TTC549 (cell line): ENCODE measurements at regions not wholly inside any gene's neighbourhood (a gene's known extent, or its start where the extent isn't known, plus 50 kb on each side); places are given as distances from the start of the nearest gene placed in this dataset.

Experiments used
- FAIRE-seq: peaks from 2 replicates; lab custom pipeline; 2012; peaks lifted over from hg19 to GRCh38; lab: Jason Lieb, UNC

DNA sequence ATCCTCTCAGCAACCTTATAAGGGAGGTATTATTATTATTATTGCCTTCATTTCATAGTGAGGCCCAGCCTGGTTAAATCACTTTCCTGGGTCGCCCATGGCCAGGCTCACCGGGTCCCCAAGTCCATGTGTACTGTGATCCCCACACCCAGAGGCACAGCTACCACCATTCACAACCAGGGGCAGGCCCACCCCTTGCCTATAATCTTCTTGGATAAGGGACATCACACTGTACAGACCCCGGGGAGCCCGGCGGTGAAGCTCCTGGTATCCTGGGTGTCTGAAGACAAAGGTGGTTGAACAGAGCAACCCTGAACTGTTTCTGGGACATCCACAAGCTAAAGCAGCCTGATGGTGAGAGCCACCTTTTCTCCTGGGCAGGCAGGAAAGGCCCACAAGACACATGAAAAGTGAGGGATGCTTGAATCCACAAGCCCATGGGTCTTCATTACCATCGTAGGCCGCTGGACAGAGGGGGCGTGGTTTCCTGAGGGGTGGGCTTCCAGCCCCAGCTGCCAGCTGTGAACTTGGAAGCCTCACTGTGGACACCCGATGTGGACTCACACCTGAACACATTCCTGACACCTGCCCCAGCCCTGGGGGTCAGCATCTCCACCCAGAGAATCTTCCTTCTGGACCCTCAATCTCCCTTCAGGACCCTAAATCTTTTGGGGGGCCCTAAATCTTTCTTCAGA, 185.5 kb upstream of the PMEPA1 start:
- no peak for FAIRE-seq

DNA sequence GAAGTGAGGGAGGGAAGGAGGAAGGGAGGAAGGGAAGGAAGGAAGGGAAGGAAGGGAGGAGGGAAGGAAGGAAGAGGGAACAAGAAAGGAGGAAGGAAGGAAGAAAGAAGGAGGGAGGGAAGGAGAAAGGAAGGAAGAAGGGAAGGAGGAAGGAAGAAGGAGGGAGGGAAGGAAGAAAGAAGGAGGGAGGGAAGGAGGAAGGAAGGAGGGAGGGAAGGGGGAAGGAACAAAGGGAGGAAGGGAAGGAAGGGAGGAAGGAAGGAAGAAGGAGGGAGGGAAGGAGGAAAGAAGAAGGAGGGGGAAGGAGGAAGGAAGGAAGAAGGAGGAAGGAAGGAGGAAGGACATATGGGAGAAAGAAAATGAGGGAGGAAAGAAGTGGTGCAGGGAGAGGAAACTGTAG, 184.7 kb upstream of the PMEPA1 start:
- FAIRE-seq: no peak

DNA sequence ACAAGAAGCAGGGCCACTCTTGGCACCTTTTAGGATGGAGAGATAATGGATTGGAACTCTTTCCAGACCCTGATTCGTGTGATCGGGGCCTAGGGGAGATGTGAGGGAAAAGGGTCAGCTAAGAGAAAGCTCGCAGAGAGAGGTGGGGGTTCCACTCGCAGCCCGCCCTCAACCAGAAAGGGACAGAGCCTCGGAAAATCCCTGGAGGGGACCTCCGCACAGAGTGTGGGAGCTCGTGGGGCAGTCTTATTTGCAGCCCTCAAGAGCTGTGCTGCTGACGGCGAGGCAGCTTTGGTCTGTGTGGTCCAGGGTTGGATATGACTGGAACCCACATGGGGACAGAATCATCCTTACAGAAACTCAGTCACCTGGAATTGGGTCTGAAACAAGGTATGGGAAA, 184.3 kb upstream of the PMEPA1 start:
- FAIRE-seq: no peak

DNA sequence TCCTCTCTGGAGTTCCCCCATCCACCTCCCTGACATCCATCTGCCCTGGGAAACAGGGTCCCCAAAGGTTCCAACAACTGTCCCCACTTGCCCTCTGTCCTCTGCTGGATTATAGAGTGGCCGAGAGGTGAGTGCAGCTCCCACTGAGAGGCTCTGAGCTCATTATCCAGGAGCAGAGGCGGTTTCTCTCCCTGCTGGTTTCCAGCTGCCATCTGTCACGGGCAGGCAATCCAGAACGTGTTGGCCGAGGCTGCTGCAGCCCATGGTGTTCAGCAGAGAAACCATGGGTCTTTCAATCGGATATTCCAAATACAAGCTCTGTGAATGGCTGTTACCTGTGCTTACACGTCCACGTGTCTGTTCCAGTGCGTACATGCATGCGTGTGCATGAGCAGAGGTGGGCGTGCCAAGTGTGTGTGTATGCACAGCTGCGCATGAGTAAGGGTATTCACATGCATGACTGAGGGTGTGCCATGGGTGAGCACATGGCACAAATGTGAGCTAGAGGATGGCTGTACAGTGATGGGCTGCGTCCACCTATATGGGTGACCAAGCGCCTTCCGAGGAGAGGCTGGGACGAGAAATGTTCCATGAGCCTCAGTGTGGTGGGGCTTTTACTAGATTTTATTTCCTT, 183.7 kb upstream of the PMEPA1 start:
- FAIRE-seq: no peak

DNA sequence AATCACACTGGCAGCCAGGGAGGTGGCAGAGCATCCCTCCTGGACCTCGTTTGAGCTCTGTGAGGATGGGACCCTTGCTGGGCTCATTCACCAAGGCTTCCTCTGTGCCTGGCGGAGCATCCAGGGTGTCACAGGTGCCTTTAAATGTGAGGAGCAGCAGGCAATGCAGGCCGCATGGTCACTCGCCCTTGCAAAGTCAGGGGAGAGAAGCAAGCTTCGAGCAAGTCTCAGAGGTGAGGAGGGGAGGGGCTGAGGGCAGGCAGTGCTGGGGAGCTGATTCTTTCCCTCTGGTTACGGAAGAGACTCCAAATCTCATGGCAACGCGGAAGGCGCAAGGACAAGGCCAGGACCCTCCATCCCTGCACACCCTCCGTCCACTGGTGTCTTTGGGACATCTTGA, 182.7 kb upstream of the PMEPA1 start:
- no peak for FAIRE-seq

DNA sequence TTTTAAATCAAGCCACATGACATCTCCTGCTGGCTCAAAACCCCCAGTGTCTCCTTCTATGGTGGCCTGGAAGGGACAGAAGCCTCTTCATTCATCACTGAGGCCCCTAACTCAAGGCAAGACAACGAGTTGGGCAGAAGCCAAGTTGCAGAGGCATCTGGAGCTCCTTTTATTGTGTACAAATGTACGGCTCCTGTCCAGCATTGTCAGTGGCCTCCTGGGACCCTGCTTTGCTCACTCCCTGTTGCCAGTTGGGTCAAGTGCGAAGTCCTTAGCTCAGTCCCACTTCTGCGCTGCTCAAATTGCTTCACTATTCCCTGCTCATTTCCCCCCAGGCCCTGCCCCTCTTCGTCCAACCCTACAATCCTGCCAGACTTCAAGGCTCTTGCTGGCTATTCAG, 181.2 kb upstream of the PMEPA1 start:
- no peak for FAIRE-seq

DNA sequence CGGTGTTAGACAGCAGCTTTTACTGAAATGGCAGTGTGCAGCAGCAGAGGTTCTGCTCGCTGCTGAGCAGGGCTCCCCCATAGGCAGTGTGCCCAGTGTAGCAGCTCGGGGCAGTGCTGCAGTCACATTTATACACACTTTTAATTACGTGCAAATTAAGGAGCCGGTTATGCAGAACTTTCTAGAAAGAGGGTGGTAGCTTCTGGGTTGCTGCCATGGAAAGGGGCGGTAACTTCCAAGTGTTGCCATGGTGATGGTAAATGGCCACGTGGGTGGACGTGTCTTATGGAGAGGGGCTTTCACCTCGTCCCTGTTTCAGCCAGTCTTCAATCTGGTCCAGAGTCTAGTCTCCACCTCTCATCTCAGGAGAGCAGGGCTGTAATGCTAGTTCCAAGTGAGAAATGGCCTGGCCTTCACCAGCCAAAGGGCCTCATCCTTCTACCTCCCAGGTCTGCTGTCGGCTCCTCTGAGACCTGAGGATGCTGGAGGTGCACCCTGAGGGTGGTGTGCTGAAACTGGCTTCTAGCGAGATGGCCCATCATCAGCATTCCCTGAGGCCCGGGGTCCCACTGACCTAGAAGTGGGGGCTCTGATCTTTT, 180.5 kb upstream of the PMEPA1 start:
- no peak for FAIRE-seq

DNA sequence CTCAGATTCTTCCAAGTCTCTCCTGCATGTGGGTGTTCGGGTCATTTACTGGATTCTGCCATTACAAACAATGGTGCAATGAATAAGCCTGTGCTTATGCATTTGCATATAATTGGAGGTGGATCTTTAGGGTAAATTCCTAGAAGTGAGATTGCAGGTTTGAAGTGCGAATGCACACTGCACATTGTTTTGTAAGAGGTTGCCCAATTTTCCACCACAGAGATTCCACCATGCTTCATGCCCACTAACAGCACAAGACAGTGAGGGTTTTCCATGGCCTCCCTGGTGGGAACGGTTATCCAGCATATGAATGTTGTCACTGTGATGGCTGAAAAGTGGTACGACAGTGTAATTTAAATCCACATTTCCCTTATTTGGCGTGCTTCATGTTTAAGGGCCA, 178.8 kb upstream of the PMEPA1 start:
- no peak for FAIRE-seq

DNA sequence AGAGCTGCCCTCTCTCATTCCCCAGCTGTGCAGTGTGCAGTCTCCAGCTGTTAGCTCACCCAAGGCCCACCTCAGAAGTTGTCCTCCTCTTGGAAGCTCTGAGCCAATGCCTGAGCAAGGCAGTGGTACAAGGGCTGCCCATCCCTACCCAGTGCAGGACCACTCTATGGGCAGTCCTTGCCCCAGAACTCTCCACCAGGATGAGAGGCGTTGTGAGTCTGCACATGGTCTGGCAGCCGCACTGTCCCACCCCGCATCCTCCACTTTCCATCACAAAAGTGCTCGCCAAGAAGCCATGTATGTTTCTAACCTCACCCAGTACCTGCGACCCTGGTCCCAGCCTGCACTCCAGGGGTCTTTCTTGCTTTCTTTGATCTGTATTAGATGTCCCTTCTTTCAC, 175.1 kb upstream of the PMEPA1 start:
- FAIRE-seq: no peak

DNA sequence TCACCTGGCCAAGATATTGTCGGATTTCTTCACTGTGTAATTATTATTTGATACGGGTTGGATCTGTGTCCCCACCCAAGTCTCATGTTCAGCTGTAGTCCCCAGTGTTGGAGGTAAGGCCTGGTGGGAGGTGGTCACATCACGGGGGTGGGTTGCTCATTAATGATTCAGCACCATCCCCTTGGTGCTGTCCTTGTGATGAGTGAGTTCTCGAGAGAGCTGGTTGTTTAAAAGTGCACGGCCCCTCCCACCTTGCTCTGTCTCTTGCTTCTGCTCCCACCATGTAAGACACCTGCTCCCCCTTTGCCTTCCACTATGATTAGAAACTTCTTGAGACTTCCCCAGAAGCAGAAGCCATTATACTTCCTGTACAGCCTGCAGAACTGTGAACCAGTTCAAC, 173.9 kb upstream of the PMEPA1 start:
- FAIRE-seq: no peak

DNA sequence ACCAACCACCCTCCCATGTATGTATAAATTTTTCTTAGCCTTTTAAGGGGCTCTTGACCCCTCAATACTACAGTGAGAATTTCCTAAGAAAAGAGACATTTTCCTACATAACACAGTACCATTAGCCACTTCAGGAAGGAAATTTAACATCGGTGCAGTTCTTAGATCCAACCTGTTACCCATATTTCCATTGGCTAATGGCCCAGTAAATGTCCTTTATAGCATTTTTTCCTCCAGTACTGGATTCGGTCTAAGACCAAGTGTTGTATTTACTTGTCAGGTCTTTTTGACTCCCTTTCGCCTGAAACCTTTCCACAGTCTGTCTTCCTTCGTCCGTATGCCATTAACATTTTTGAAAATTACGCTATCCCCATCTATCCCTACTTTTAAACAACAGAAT, 173.4 kb upstream of the PMEPA1 start:
- no peak for FAIRE-seq

DNA sequence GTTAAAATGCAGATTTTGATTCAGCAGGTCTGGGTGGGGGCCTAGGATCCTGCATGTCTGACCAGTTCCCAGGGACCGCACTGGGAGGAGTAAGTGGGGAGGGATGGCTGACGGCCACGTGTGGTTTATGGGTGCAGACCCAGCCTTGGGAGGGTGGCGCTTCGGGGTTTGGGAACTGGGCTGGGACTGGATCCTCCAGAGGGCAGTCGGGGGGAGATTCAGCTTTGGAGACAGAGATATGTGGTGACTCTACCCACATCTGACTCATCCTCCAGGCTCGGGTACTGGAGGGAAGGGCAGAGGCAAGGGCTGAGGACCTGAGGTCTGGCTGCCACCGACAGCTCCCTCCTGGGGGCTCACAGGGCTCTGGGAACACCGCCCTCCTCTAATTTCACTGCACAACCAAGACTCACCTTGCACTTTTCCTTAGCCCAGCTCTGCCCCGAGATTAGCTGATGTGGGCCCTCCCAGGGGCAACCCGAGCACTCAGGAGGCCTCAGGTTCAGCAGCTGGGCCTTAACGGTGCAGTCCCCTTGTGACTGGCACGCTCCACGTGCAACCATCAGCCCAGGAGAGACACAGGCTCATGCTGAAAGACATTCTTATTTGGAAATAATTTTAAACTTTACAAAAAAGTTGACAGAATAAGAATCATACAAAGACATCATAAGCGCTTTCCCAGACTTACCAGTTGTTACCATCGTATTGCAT, 172.8 kb upstream of the PMEPA1 start:
- no peak for FAIRE-seq

DNA sequence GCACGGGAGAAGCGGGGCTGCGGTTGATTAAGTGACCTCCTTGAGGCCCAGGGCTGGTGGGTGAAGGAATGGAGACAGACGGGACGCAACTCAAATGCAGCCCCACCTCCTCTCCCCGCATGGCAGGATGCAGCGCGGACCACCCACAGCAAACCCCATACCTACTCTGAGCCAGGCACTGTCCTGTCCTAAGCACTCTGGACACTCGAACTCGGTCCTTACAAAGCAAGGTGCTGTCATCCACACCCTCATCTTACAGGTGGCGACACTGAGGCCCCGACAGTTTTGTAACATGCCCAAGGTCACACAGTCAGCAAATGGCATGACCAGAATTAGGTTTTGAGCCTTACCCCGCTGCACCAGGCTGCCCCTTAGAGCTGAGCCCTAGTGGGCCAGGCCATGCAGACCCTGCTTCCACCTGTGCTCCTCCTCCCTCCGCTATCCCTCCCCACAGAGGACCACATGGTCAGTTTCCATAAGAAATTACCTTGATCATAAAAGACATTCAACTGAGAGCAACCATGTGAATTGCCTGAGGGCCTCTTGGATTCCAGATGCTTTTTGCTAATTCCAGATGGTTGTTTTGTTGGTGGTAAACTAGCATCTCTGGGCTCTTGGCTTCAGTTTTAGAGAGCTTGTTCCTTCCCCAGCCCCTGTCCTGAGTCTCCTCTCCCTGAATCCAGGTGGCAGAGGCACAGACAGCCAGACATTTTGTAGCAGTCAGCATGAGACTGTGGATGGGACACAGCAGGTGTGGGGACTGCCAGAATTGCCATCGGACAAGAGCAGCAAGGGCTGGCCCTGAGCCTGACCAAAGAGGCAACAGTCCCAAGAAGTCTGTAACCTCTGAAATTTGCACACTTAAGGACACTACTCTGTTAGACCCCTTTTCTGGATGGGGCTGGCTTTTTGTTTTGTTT, 171.9 kb upstream of the PMEPA1 start:
- no peak for FAIRE-seq

DNA sequence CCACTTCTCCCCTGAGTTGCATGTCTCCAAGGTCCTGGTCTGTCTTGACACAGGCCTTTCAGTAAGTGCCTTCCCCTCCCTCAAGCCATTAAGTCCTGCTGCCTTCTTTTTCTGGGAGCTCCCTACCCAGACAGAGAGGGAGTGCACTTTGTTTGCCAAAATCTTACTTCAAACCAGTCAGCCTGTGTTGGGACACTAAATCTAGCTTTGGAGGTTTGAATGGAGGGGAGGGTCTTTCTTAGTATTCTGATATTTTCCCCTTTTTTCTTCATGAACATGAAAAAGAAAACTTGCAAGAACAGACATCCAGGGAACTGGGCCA, 170.7 kb upstream of the PMEPA1 start:
- no peak for FAIRE-seq

DNA sequence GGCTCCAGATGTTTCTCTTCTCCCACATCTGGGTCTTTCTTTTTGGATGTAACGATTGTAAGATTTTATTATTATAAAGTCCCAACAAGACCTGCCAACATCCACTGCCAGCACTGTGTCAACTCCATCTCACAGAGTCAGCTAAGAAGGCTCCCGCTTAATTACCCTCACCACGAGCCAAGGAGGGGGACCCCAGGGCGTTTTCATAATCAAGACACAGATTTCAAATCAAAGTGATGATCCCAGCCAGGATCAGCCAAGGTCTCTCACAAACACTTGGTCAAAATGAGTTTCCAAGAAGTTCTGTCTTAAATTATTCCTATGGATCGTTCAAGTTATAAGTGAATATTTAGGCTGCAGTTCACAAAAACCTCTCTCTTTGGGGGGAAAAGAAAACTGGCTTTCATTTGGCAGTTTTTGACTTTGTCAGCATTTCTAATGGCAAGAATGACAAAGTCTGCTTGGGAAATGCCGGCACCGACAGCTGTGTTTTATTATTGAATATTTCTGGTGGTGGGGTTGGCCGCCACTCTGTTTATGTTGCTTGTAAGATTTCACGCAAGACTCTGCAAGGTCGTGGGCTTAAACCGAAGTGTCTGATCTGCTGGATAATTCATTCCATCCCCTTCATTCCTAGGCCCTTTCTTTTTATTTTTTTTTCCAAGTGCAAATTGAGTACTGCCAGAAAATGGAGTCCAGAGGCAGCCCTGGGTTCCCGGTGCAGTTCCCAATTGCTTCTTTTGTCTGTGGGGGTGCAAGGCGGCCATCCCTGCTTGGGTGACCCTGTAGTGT, 170.2 kb upstream of the PMEPA1 start:
- no peak for FAIRE-seq

DNA sequence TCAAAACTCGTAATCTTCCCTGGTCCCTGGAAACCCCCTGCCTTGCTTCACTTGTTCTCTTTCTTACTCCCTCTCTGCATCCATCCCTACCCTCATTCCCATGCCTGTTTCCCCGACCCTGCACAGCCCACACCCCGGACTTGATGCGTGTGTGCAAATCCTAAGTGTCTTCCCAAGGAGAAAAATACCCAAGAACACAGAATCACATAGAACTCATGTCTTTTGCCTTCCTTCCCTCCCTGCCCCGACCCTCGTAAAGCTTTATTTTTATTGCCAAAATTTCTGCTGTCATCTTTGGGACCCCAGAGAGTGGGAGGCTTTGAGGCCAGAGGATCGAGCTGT, 169.6 kb upstream of the PMEPA1 start:
- FAIRE-seq: no peak

DNA sequence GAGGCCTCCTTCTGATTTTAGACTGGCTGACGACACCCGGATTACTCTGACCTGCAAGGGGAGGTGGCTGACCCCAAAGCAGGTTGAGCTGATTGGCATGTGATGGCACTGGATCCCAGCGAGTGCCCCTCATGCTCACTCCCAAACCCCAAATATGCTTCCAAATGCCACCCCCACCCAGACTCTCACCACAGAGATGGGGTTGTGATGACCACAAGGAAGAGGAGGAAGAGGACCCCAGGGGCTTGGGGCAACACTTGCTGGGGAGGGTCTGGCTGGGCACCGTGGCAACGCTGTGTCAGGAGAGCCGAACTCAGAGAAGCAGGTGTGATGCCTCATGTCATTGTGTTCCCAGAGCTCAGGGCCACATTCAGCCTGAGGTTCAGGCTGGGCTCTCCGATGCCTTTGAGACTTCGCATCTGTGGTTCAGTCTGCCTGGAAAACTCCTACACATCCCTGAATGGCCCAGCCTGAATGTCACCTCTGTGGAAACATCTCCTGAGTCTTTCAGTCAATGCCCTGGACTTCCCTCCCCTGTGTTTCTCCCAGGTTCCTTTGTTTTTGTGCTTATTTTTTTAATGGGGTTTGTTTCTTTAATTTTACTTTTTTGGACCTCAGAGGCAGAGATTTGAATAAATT, 169.1 kb upstream of the PMEPA1 start:
- no peak for FAIRE-seq

DNA sequence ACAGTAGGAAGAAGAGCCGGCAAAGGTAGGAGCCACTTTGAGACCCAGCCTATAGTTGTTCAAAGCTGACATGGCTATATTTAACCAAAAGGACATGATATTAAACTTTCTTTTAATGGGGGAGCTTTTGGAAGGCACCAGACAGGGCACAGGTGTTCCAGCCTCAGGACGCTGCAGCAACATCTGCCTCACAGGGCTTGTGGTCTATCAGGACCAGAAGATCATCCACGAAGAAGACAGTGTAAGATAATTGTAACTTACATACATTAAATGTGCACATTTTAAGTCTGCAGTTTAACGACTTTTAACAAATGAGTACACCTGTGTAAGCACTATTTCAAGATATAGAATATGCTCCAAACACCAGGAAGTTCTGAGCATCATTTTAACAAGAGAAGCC, 168.2 kb upstream of the PMEPA1 start:
- FAIRE-seq: no peak

DNA sequence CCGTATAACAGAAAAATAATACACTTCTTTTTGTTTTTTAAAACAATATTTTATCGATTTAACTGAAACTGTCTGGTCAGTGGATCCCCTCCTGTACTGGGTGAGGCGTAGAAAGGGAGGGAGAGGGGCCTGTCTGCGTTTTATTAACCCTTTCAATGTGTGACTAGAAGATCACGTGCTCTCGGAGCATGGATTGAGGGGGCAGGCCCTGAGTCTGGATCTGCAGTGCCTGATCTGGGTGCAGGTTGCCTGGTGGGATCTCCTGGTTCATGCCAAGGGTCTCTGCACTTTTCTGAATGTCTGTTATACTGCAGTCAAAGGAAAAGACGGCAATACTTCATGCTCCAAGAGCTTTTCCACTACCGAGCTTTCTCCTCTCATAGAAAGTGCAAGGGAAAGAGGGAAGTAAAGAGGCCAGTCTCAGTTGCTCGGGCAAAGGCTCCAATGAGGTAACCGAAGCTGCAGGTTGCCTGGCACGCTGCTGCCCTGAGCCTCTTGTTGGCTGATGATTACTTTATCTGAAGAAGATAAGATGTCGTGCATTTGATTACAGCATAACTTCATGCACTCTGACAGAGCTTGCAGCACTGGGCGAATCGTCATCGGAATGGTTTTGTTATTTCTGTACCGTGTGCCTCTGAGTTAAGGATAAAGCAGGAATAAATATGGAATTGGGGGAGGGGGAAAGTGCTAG, 167.5 kb upstream of the PMEPA1 start:
- FAIRE-seq: no peak

DNA sequence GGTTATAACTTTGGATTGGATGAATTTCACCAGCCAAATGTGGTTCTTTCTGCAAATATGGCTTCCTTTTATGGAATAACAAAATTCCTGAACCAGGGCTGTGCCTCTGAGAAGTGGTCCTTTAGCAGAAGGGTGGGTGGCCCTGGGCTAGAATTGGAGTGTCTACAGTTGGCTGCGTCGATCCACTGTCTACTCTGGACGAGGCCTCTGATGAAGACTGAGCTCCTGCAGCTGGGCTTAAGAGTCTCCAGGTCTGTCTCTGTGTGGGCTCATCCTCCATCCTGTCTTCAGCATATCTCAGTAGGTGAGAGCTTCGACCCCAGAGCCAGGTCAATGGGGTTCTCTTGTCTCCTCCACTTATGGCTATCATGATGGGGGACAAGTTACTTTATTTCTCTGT, 166.3 kb upstream of the PMEPA1 start:
- no peak for FAIRE-seq

DNA sequence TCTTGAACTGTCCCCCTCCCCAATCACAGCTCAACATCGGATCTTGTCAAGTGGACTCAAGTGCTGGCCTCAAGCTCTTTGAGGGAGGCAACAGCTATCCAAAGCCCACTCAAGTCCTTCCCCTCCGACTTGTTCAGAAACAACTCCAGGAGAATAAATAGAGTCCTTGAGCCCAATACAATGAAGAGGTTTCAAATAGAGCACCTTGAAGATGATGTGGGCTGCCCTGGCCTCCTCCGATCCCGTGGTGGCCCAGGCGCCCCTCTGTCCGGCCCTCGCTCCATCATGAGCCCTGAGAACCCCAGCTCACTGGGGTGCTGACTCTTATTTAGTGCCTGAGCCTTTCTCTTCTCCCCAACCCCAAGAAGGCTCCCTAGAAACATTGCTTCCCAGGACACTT, 164.3 kb upstream of the PMEPA1 start:
- no peak for FAIRE-seq
